Smooth muscle cell (in vitro differentiated cells): ENCODE measurements at regions not wholly inside any gene's neighbourhood (a gene's known extent, or its start where the extent isn't known, plus 50 kb on each side); places are given as distances from the start of the nearest gene placed in this dataset.

Experiments used
- DNase-seq: peaks from one replicate; lab custom pipeline; 2025; ENCODE audit not compliant: unreplicated experiment; lab: John Stamatoyannopoulos, UW
- H2AFZ ChIP-seq: fragments of 200-600 bp; sonication (generic); 2 replicates; pipeline ENCODE4 v1.6.0; 2016; ENCODE audit warnings: antibody characterized with exemption, low read depth, mild to moderate bottlenecking
- H3F3A ChIP-seq: fragments of 200-600 bp; sonication (generic); 2 replicates; pipeline ENCODE4 v1.6.0; 2017; ENCODE audit warnings: antibody characterized with exemption, low read depth
- H3K27ac ChIP-seq: fragments of 200-600 bp; sonication (generic); 2 replicates; pipeline ENCODE4 v1.5.1; 2016; ENCODE audit warnings: low read depth, mild to moderate bottlenecking
- H3K27me3 ChIP-seq: fragments of 200-600 bp; sonication (generic); 2 replicates; pipeline ENCODE4 v1.6.1; 2016; ENCODE audit warnings: low read depth, mild to moderate bottlenecking
- H3K36me3 ChIP-seq: fragments of 200-600 bp; sonication (generic); 2 replicates; pipeline ENCODE4 v1.5.1; 2016; ENCODE audit warnings: low read depth
- H3K4me1 ChIP-seq: fragments of 200-600 bp; sonication (generic); 2 replicates; pipeline ENCODE4 v1.5.1; 2016; ENCODE audit warnings: low read depth
- H3K4me2 ChIP-seq: fragments of 200-600 bp; sonication (generic); 2 replicates; pipeline ENCODE4 v1.6.0; 2016; ENCODE audit warnings: mild to moderate bottlenecking
- H3K4me3 ChIP-seq: fragments of 200-600 bp; sonication (generic); 2 replicates; pipeline ENCODE4 v1.5.1; 2016; ENCODE audit warnings: mild to moderate bottlenecking
- H3K79me2 ChIP-seq: fragments of 200-600 bp; sonication (generic); 2 replicates; pipeline ENCODE4 v1.6.0; 2016; ENCODE audit warnings: low read depth, mild to moderate bottlenecking
- H3K9ac ChIP-seq: fragments of 200-600 bp; sonication (generic); 2 replicates; pipeline ENCODE4 v1.6.0; 2016; ENCODE audit warnings: low read depth
- H3K9me3 ChIP-seq: fragments of 200-600 bp; sonication (generic); replicated peaks from 2 replicates; pipeline ENCODE4 v1.5.1; 2016; ENCODE audit warnings: low read depth
- H4K20me1 ChIP-seq: fragments of 200-600 bp; sonication (generic); 2 replicates; pipeline ENCODE4 v1.6.0; 2016; ENCODE audit warnings: low read depth
- CTCF ChIP-seq: fragments of 200-600 bp; sonication (generic); IDR thresholded peaks from 2 replicates; pipeline ENCODE4 v1.5.1; 2017; ENCODE audit warnings: borderline replicate concordance, mild to moderate bottlenecking, antibody characterized with exemption; ENCODE audit not compliant: insufficient read depth, poor library complexity, severe bottlenecking
- WGBS: methylation state at CpG from one replicate; pipeline ENCODE4 v1.1.7; 2016; ENCODE audit warnings: low lambda C conversion rate; 5-methylcytosine and 5-hydroxymethylcytosine counted together

- 73% methylated on average over 2 of the region's 2 CpGs for WGBS
- Histone ChIP-seq H3K9ac (no peak overlapping the region), H3F3A (no peaks in the 10 kb centered on the region), H4K20me1 (no peaks in the 10 kb centered on the region), H3K4me1 (no peaks in the 10 kb centered on the region), H2AFZ (no peak overlapping the region), H3K79me2 (no peaks in the 10 kb centered on the region), H3K36me3 (no peaks in the 10 kb centered on the region), H3K9me3 (no peaks in the 10 kb centered on the region), H3K27me3 (no peaks in the 10 kb centered on the region), H3K4me2 (no peak overlapping the region), H3K4me3 (no peak overlapping the region), H3K27ac (no peak overlapping the region)
- no peak for TF ChIP-seq CTCF
- no peak for DNase-seq
Measured at GRCh38 chr3:84601303-84601702, 357.5 kb upstream of the CADM2 start.

GRCh38 chr3:84621823-84622222, 337.0 kb upstream of the CADM2 start:
- WGBS, result 65% methylated on average over 1 of the region's 1 CpG
- H3K4me2 ChIP-seq, result no peak overlapping the region
- DNase-seq, result no peak
- H4K20me1 ChIP-seq, result no peaks in the 10 kb centered on the region
- H3K4me1 ChIP-seq, result no peaks in the 10 kb centered on the region
- H3K4me3 ChIP-seq, result no peak overlapping the region
- no peaks in the 10 kb centered on the region for H3F3A ChIP-seq
- H2AFZ ChIP-seq, result no peak overlapping the region
- no peaks in the 10 kb centered on the region for H3K36me3 ChIP-seq
- H3K79me2 ChIP-seq, result no peaks in the 10 kb centered on the region
- H3K9ac ChIP-seq, result no peak overlapping the region
- no peak for TF ChIP-seq CTCF
- H3K9me3 ChIP-seq, result no peaks in the 10 kb centered on the region
- H3K27me3 ChIP-seq, result no peaks in the 10 kb centered on the region
- no peak overlapping the region for H3K27ac ChIP-seq

- no peaks in the 10 kb centered on the region for H3K79me2 ChIP-seq
- H3K4me2 ChIP-seq, result no peak overlapping the region
- no peak overlapping the region for H3K4me3 ChIP-seq
- no peak for DNase-seq
- no peak overlapping the region for H3K27ac ChIP-seq
- no peaks in the 10 kb centered on the region for H3K4me1 ChIP-seq
- no peaks in the 10 kb centered on the region for H3K9me3 ChIP-seq
- no peaks in the 10 kb centered on the region for H3K27me3 ChIP-seq
- no peak for TF ChIP-seq CTCF
- WGBS, result 37% methylated on average over 1 of the region's 1 CpG
- H3K9ac ChIP-seq, result no peak overlapping the region
- H4K20me1 ChIP-seq, result no peaks in the 10 kb centered on the region
- H3K36me3 ChIP-seq, result no peaks in the 10 kb centered on the region
- H3F3A ChIP-seq, result no peaks in the 10 kb centered on the region
- no peak overlapping the region for H2AFZ ChIP-seq
Measured at GRCh38 chr3:84634668-84635067, 324.1 kb upstream of the CADM2 start.

- H3K4me2 ChIP-seq, result no peak overlapping the region
- no peaks in the 10 kb centered on the region for H3K79me2 ChIP-seq
- no peak for TF ChIP-seq CTCF
- no peak overlapping the region for H3K9ac ChIP-seq
- WGBS, result 93% methylated on average over 3 of the region's 3 CpGs
- no peaks in the 10 kb centered on the region for H3F3A ChIP-seq
- H2AFZ ChIP-seq, result no peak overlapping the region
- no peaks in the 10 kb centered on the region for H3K4me1 ChIP-seq
- H3K9me3 ChIP-seq, result no peaks in the 10 kb centered on the region
- DNase-seq, result no peak
- H3K36me3 ChIP-seq, result no peaks in the 10 kb centered on the region
- H3K27ac ChIP-seq, result no peak overlapping the region
- H4K20me1 ChIP-seq, result no peaks in the 10 kb centered on the region
- H3K27me3 ChIP-seq, result no peaks in the 10 kb centered on the region
- H3K4me3 ChIP-seq, result no peak overlapping the region
Measured at GRCh38 chr3:84637272-84637671, 321.5 kb upstream of the CADM2 start.
